ENCODE measurements at regions not wholly inside any gene's neighbourhood (a gene's known extent, or its start where the extent isn't known, plus 50 kb on each side); places are given as distances from the start of the nearest gene placed in this dataset.
A peak's percentile ranks its signal among the peaks of the same experiment; 100 is the strongest.

DNA sequence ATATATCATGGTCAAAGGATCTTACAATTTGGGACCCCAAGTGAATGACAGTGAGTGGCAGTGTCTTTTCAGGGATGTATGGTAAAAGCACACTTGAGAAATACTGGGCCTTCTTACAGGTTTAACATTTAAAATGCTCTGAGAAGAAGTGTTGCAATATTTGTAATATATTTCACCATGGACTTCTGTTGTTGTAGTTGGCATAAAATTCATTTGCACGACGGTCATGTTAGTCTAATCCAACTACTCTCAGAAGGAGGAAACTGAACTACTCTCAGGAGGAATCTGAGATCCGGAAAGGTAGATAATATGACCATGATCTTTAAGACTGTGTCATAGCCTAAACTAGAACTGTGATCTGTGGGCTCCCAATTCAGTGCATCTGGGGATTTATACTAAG, 700.1 kb downstream of the HDGFL1 start:
- FAIRE-seq (no peak), DNase-seq (ENCODE audit: low read depth) (peak; percentile 42)
- no peak for TF ChIP-seq CTCF (IDR thresholded peaks at IDR 0.05; ENCODE audit: insufficient read depth, low read length, severe bottlenecking)
- H3K27me3 ChIP-seq (ENCODE audit: control insufficient read depth, insufficient read depth, low read length): no peaks in the 10 kb centered on the region
- H3K36me3 ChIP-seq (ENCODE audit: control insufficient read depth, insufficient read depth, low read length): no peaks in the 10 kb centered on the region
- no peak overlapping the region for H3K4me3 ChIP-seq (ENCODE audit: low read depth, low read length)

DNA sequence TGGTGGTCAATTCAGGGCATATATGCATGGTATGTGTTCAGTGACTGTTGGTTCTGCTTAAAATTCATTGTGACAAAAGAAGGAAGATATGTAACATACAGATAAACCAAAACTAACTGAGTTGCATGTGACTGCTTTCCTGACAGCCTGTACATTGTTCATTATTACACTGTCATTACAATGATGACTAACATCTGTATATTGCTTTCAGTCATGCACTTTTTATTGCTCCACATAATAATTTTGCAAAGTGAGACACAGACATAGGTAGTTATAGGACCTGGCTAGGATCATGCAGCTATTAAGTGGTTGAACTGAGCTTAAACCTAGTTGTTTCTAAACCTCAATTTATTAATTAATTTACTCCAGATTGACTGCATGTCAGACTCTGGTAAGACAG, 703.2 kb downstream of the HDGFL1 start:
- no peak overlapping the region for H3K4me3 ChIP-seq (ENCODE audit: low read depth, low read length)
- no peak for TF ChIP-seq CTCF (IDR thresholded peaks at IDR 0.05; ENCODE audit: insufficient read depth, low read length, severe bottlenecking)
- H3K36me3 ChIP-seq (ENCODE audit: control insufficient read depth, insufficient read depth, low read length): no peaks in the 10 kb centered on the region
- DNase-seq (ENCODE audit: low read depth): peak; percentile 18
- no peak for FAIRE-seq
- no peaks in the 10 kb centered on the region for H3K27me3 ChIP-seq (ENCODE audit: control insufficient read depth, insufficient read depth, low read length)

DNA sequence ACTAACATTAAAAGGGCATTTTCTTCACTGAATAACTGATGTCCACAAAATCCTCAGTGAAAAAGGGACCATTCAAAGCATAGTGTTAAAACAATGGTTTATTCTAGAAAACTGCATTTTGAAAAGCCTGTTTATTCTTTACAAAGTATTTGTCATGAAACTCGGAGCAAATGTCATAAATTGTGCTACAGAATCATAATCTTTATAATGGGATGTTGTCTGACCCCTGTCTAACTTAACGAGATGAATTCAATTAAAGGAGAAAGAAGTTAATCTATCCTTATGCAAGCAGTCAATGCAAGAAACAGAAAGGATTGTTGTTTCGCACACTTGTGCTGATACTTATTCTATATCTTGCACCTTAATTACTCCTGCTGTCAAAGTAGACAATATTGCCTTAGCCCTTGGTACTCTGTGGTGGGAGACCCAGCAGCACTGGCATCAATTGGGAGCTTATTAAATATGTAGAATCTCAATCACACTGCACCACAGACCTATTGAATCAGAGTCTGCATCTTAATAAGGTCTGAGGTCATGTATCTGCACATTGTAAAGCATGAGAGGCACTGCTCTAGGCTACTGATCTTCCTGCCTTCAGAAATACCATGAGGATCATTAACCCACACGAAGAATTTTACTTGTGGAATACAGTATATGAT, 708.3 kb downstream of the HDGFL1 start:
- no peak for FAIRE-seq

DNA sequence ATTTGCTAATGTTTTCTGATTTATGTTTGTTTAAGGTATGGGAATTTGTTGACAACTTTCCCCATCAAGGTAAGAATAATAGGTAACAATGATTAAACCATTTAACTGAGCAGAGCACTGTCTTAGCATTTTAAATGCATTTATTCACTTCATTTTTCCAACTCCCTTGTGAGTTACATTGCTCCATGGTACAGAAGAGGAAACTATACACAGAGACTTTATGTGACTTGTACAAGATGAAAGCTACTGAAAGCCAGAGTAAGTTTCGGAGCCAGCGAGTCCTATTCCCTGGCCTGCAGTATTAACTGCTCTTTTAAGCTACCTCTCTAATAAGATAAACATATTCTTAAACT, 708.8 kb downstream of the HDGFL1 start:
- TF ChIP-seq CTCF (IDR thresholded peaks at IDR 0.05; ENCODE audit: insufficient read depth, low read length, severe bottlenecking): no peak
- DNase-seq (ENCODE audit: low read depth) (no peak), FAIRE-seq (no peak)
- H3K36me3 ChIP-seq (ENCODE audit: control insufficient read depth, insufficient read depth, low read length): no peaks in the 10 kb centered on the region
- no peak overlapping the region for H3K4me3 ChIP-seq (ENCODE audit: low read depth, low read length)
- H3K27me3 ChIP-seq (ENCODE audit: control insufficient read depth, insufficient read depth, low read length): no peaks in the 10 kb centered on the region

More for the DNA sequence above, 708.3 kb downstream of the HDGFL1 start:
- DNase-seq (ENCODE audit: low read depth): no peak
- no peak for TF ChIP-seq CTCF (IDR thresholded peaks at IDR 0.05; ENCODE audit: insufficient read depth, low read length, severe bottlenecking)
- no peaks in the 10 kb centered on the region for H3K36me3 ChIP-seq (ENCODE audit: control insufficient read depth, insufficient read depth, low read length)
- no peaks in the 10 kb centered on the region for H3K27me3 ChIP-seq (ENCODE audit: control insufficient read depth, insufficient read depth, low read length)
- H3K4me3 ChIP-seq (ENCODE audit: low read depth, low read length): no peak overlapping the region

DNA sequence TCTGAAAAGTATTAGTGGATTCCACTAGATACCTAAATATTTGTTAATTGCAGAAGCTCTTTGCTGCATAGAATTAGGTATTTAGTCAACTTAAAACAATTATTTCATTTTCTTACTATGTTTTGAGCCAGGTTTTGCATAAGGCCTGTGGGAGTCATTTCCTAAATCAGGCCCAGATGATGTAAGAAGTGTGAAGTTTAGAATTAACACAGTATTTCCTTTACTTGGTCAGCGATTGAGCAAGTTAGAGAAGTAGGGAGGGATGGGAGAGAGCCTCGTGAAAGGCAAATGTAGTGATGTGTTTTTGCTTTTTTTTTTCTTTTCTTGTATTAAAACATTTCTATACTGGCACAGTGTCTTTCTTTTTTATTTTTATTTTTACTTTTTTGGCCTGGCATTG, 711.1 kb downstream of the HDGFL1 start:
- no peak for TF ChIP-seq CTCF (IDR thresholded peaks at IDR 0.05; ENCODE audit: insufficient read depth, low read length, severe bottlenecking)
- Histone ChIP-seq H3K36me3 (ENCODE audit: control insufficient read depth, insufficient read depth, low read length) (no peaks in the 10 kb centered on the region), H3K27me3 (ENCODE audit: control insufficient read depth, insufficient read depth, low read length) (no peaks in the 10 kb centered on the region), H3K4me3 (ENCODE audit: low read depth, low read length) (no peak overlapping the region)
- no peak for DNase-seq (ENCODE audit: low read depth)
- no peak for FAIRE-seq

Data from bronchial epithelial cell (primary cell).